Neural progenitor cell (in vitro differentiated cells): ENCODE measurements at regions not wholly inside any gene's neighbourhood (a gene's known extent, or its start where the extent isn't known, plus 50 kb on each side); places are given as distances from the start of the nearest gene placed in this dataset.

Experiments
- CTCF ChIP-seq: fragments of 200-600 bp; sonication (generic); IDR thresholded peaks from 2 replicates; pipeline ENCODE4 v1.5.1; 2017; ENCODE audit warnings: antibody characterized with exemption, mild to moderate bottlenecking
- EZH2 ChIP-seq: fragments of 200-600 bp; sonication (generic); IDR thresholded peaks from 2 replicates; pipeline ENCODE4 v1.6.1; 2017; ENCODE audit warnings: antibody characterized with exemption, mild to moderate bottlenecking, moderate library complexity

DNA sequence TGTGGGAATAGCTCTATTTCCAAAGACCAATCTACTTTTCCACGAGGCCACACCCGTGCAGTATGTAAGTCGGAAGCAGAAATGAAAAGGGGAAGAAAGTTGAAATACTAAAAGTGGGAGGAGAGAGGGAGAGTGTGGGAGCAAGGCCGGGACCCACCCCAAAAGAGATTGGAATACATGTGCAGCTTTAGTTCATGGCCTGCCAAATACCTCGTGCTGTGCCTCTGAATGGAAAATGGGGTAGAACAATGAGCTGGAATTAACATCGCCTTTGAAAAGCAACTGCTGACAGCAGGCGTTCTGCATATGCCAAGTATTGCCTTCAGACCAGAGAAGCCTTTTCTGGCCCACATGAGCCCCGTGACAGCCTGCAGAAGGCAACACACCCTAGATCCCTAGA lies 155.6 kb downstream of the CD83 start:
- no peak for TF ChIP-seq CTCF
- TF ChIP-seq EZH2: no peak
